Kidney (tissue), 13 donors: ENCODE measurements at regions not wholly inside any gene's neighbourhood (a gene's known extent, or its start where the extent isn't known, plus 50 kb on each side); places are given as distances from the start of the nearest gene placed in this dataset.

Experiments
- DNase-seq, 5 donors: peaks; one replicate each; pipeline ENCODE4 v3.0.0-alpha.2; 2013 to 2020
- FAIRE-seq: peaks from 2 replicates; lab custom pipeline; 2012; peaks lifted over from hg19 to GRCh38; lab: Jason Lieb, UNC
- H3K27ac ChIP-seq, 2 donors: one replicate each; pipeline ENCODE4 v1.7.0; 2013; ENCODE audit warnings: low read depth in 2 of 2, low read length in 2 of 2, inconsistent platforms in 1 of 2
- H3K27me3 ChIP-seq: one replicate; pipeline ENCODE4 v1.7.1; 2013; ENCODE audit warnings: low read length, inconsistent platforms; ENCODE audit not compliant: control insufficient read depth, insufficient read depth
- H3K36me3 ChIP-seq, 3 donors: one replicate each; pipeline versions ENCODE4 v1.7.0 to v1.7.1; 2013; ENCODE audit warnings: low read length in 3 of 3, control low read depth in 1 of 3, inconsistent platforms in 1 of 3; ENCODE audit not compliant: insufficient read depth in 3 of 3, control insufficient read depth in 2 of 3
- H3K4me1 ChIP-seq, 3 donors: one replicate each; pipeline versions ENCODE4 v1.7.0 to v1.7.1; 2013; ENCODE audit warnings: low read length in 3 of 3, inconsistent platforms in 1 of 3, low read depth in 1 of 3; ENCODE audit not compliant: control insufficient read depth in 2 of 3, insufficient read depth in 2 of 3
- H3K4me3 ChIP-seq, 3 donors: one replicate each; pipeline versions ENCODE4 v1.7.0 to v1.8.1; 2013; ENCODE audit warnings: low read length in 3 of 3, control low read depth in 1 of 3, inconsistent platforms in 1 of 3
- H3K9ac ChIP-seq, 3 donors: one replicate each; pipeline versions ENCODE4 v1.7.0 to v1.7.1; 2013; ENCODE audit warnings: low read length in 3 of 3, control low read depth in 1 of 3, inconsistent platforms in 1 of 3
- H3K9me3 ChIP-seq, 3 donors: one replicate each; pipeline versions ENCODE4 v1.7.0 to v1.7.1; 2013; ENCODE audit warnings: low read length in 3 of 3, control low read depth in 1 of 3, inconsistent platforms in 1 of 3; ENCODE audit not compliant: control insufficient read depth in 2 of 3, insufficient read depth in 1 of 3
- intact Hi-C: fragments of 100-400 bp; cut with DNase I; formaldehyde crosslinking; loops from one replicate; pipeline ENCODE4 v1.11.1; 2022
- TF ChIP-seq, protein P1 (sequence below): IDR thresholded peaks from 3 replicates; pipeline ENCODE4 v1.5.1; 2012; ENCODE audit warnings: mild to moderate bottlenecking, moderate library complexity, borderline replicate concordance; ENCODE audit not compliant: insufficient read depth; ENCODE audit errors: extremely low read depth
- donor health status: control.
- donor health status: control.
- donor health status: control.
- donor health status: control.
- donor health status: control.
- donor health status: DM: yes; HTN: yes; CAD: no.
- donor health status: Normal renal cell carcinoma (clear cell type).

- no peaks in the 10 kb centered on the region for H3K9me3 ChIP-seq
- intact Hi-C loops = no loop called here
- FAIRE-seq = no peak
Measured at GRCh38 chr6:126738641-126739040, 379.8 kb upstream of the RSPO3 start.

DNA sequence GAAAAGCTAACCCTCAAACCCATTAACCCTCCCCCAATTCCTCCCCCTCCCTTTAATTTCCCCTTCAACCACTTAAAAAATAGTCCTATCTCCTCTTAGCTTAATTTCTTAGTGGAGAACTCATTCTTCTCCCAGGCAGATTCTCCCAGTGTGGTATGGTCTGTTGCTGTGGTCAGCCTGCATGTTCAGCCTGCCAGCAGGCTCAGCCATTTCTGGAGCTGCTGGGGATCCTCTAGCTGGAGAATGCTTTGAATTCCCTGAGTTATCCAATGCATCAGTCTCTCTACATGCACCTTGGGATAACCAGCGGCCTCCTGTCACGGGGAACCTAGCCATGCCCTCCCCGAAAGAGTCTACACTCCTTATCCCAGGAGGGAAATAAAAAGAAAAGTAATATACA is 375.4 kb upstream of the RSPO3 start:
- no peaks in the 10 kb centered on the region for H3K4me1 ChIP-seq
- H3K4me3 ChIP-seq = no peak overlapping the region
- TF ChIP-seq, protein P1, sequence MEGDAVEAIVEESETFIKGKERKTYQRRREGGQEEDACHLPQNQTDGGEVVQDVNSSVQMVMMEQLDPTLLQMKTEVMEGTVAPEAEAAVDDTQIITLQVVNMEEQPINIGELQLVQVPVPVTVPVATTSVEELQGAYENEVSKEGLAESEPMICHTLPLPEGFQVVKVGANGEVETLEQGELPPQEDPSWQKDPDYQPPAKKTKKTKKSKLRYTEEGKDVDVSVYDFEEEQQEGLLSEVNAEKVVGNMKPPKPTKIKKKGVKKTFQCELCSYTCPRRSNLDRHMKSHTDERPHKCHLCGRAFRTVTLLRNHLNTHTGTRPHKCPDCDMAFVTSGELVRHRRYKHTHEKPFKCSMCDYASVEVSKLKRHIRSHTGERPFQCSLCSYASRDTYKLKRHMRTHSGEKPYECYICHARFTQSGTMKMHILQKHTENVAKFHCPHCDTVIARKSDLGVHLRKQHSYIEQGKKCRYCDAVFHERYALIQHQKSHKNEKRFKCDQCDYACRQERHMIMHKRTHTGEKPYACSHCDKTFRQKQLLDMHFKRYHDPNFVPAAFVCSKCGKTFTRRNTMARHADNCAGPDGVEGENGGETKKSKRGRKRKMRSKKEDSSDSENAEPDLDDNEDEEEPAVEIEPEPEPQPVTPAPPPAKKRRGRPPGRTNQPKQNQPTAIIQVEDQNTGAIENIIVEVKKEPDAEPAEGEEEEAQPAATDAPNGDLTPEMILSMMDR = no peak
- H3K9ac ChIP-seq = no peak overlapping the region
- DNase-seq (no peak), FAIRE-seq (no peak)
- intact Hi-C loops = no loop called here
- no peaks in the 10 kb centered on the region for H3K9me3 ChIP-seq
- no peaks in the 10 kb centered on the region for H3K27me3 ChIP-seq
- no peaks in the 10 kb centered on the region for H3K36me3 ChIP-seq
- H3K27ac ChIP-seq = no peak overlapping the region

More at GRCh38 chr6:126738641-126739040, 379.8 kb upstream of the RSPO3 start:
- H3K9ac ChIP-seq = no peak overlapping the region
- no peaks in the 10 kb centered on the region for H3K4me1 ChIP-seq
- TF ChIP-seq, protein P1 = no peak
- H3K4me3 ChIP-seq = no peak overlapping the region
- H3K27ac ChIP-seq = no peak overlapping the region
- H3K36me3 ChIP-seq = no peaks in the 10 kb centered on the region
- no peaks in the 10 kb centered on the region for H3K27me3 ChIP-seq
- DNase-seq = no peak

DNA sequence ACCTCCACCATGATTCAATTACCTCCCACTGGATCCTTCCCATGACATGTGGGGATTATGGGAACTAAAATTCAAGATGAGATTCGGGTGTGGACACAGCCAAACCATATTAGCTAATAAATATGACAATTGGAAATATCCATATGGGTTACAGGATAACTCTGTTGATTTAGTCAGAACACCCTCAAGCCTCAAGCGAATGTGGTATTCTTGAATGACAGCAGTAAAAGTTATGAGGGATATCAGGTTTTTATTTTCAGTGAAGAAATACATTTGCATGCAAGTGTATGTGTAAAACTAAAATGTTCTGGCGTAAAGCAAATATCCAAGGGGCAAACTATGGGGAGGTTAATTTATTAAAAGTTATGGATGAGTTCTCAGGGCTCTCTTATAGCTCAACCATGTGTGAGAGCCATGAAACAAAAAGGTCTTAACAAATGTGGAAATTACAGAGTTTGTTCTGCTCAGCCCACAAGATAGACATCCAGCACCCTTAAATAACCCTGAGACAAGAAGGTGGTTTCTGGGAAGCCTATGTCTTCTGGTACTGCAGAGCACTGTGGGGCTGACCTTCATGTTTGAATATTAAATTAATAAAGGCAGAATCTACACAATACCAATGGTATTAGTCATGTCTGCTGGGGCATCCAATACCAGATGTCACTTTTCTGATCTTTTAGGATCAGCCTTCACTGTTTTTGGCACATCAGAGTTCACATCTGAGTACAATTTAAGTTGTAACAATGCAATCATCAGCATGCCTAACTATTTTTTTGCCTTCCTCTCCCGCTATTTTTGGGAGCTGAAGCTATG is 370.5 kb upstream of the RSPO3 start:
- Histone ChIP-seq H3K9ac (no peak overlapping the region), H3K4me1 (no peaks in the 10 kb centered on the region), H3K27ac (no peak overlapping the region), H3K27me3 (no peaks in the 10 kb centered on the region), H3K4me3 (no peak overlapping the region), H3K9me3 (no peaks in the 10 kb centered on the region), H3K36me3 (no peaks in the 10 kb centered on the region)
- FAIRE-seq (no peak), DNase-seq (no peak)
- intact Hi-C loops = no loop called here
- TF ChIP-seq, protein P1 = no peak
